Erythroblast (primary cell): ENCODE measurements at regions not wholly inside any gene's neighbourhood (a gene's known extent, or its start where the extent isn't known, plus 50 kb on each side); places are given as distances from the start of the nearest gene placed in this dataset.

Experiments used
- GATA1 ChIP-seq: IDR thresholded peaks from 2 replicates; pipeline ENCODE4 v1.6.1; 2011; ENCODE audit warnings: low read depth, mild to moderate bottlenecking, control low read depth, low read length, moderate library complexity
- POLR2A ChIP-seq: IDR thresholded peaks from 2 replicates; pipeline ENCODE4 v1.6.1; 2011; ENCODE audit warnings: mild to moderate bottlenecking, low read length

DNA sequence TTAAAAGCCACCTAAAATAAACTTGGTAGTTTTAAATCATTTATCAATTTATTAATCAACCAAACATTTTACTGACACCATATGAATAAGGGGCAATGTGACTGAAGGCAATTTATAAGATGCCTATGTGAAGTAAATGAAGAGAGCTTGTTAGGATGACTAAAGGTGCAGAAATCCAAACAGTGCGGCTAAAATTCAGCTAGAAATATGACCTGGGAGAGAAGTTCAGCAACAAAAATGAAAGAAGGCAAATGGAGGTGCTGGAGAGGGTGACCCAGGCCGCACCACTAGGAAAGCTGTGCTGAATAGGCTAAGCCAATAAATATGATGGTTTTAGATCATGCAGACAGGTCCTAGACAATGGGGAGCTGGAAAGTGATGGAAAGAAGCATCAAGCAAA, 403.7 kb downstream of the BTG1 start:
- TF ChIP-seq POLR2A (no peak), GATA1 (no peak)
